ENCODE measurements at regions not wholly inside any gene's neighbourhood (a gene's known extent, or its start where the extent isn't known, plus 50 kb on each side); places are given as distances from the start of the nearest gene placed in this dataset.
A peak's percentile ranks its signal among the peaks of the same experiment; 100 is the strongest.
"Not testable (repeated sequence)": the region's sequence is repeated elsewhere in the genome, so short reads cannot be mapped to it uniquely, and the experiment has no call there.

DNA sequence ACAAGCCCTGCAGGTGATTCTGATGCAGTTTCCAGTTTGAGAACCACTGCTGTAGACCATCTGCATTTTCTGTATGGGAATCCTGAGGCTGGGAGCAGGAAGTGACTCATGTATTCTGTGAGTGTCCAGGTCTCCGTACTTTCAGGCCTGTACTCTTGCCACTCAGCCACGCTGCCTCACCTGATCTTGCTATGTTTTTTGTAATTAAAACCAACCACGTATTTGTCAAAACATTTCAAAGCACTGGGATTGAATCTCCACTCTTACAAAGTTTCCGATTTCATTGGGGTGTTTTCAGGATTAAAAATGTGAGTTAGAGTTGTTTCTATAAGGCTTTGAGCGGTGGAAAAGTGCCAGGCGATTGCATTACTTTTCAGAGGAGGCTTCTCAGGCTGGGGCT lies 2907.5 kb downstream of the RPIA start:
- not testable (repeated sequence) for BruUV-seq (replicated peaks)
- H3K27ac ChIP-seq: peak overlapping the region; percentile 64
- peak overlapping the region; percentile 20 for H3K4me2 ChIP-seq

DNA sequence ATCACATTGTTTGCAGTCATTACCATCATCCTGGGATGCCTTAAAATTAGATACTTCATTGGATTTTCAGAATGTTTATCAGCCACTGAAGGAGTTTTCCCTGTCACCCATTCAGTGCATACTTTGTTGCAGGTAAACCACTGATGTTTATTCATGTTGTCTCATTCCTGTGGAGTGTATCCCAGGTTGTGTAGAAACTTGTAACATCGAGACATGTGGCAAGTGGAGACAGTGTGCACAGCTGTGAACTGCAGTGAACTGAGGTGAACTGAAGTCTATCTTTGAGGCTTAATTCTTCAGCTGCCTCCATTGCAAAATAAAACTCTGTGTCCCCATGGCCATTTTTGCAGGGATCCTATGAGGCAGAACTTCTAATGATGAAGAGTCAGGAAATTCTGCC lies 2911.4 kb downstream of the RPIA start:
- POLR2A ChIA-PET (ENCODE audit: unreplicated experiment); CTCF ChIA-PET; DNase-seq; H3K27me3 ChIP-seq (ENCODE audit: insufficient read depth, low read depth); H3F3A ChIP-seq (ENCODE audit: insufficient read depth, low read depth); BruUV-seq (replicated peaks); H3K9me3 ChIP-seq (ENCODE audit: insufficient read depth, low read depth); H4K20me1 ChIP-seq (ENCODE audit: insufficient read depth); H3K36me3 ChIP-seq (ENCODE audit: low read depth); H2AFZ ChIP-seq; H3K4me3 ChIP-seq; intact Hi-C loops (cut with micrococcal nuclease; ENCODE audit: unreplicated experiment); H3K4me2 ChIP-seq; H3K27ac ChIP-seq; H3K9me2 ChIP-seq (ENCODE audit: insufficient read depth); H3K79me2 ChIP-seq (ENCODE audit: low read depth): not testable (repeated sequence)
- H3K4me1 ChIP-seq (replicated peaks; ENCODE audit: insufficient read depth): peaks cover 18% of the 10 kb centered on the region

More for the DNA sequence above, 2907.5 kb downstream of the RPIA start:
- intact Hi-C loops (cut with micrococcal nuclease; ENCODE audit: unreplicated experiment); H3K4me3 ChIP-seq; H3K9me3 ChIP-seq (ENCODE audit: insufficient read depth, low read depth); H3K36me3 ChIP-seq (ENCODE audit: low read depth); H3K9me2 ChIP-seq (ENCODE audit: insufficient read depth); POLR2A ChIA-PET (ENCODE audit: unreplicated experiment); H3F3A ChIP-seq (ENCODE audit: insufficient read depth, low read depth); H3K27me3 ChIP-seq (ENCODE audit: insufficient read depth, low read depth); H4K20me1 ChIP-seq (ENCODE audit: insufficient read depth); H3K79me2 ChIP-seq (ENCODE audit: low read depth); CTCF ChIA-PET: not testable (repeated sequence)
- Histone ChIP-seq H3K4me1 (replicated peaks; ENCODE audit: insufficient read depth) (peaks cover 18% of the 10 kb centered on the region), H2AFZ (peak overlapping the region; percentile 40)
- DNase-seq: peak; percentile 53 to 72

DNA sequence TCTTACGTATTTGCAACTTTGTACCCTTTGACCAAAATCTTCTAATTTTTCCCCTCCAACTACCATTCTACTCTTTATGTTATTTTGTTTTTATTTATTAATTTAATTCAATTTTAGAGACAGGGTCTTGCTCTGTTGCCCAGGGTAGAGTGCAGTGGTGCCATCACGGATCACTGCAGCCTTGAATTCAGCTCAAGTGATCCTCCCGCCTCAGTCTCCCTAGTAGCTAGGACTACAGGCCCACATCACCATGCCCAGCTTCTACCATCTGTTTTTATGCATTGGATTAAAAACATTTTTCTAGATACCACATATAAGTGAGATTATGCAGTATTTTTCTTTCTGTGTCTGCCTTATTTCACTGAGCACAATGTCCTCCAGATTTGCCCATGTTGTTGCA lies 2912.5 kb downstream of the RPIA start:
- H3K27me3 ChIP-seq (ENCODE audit: insufficient read depth, low read depth); intact Hi-C loops (cut with micrococcal nuclease; ENCODE audit: unreplicated experiment); H3K36me3 ChIP-seq (ENCODE audit: low read depth); H3K9me3 ChIP-seq (ENCODE audit: insufficient read depth, low read depth); BruUV-seq (replicated peaks); CTCF ChIA-PET; H3K79me2 ChIP-seq (ENCODE audit: low read depth); H3K4me2 ChIP-seq; H4K20me1 ChIP-seq (ENCODE audit: insufficient read depth); H3F3A ChIP-seq (ENCODE audit: insufficient read depth, low read depth); H3K27ac ChIP-seq; POLR2A ChIA-PET (ENCODE audit: unreplicated experiment); H3K9me2 ChIP-seq (ENCODE audit: insufficient read depth); H3K4me1 ChIP-seq (replicated peaks; ENCODE audit: insufficient read depth); H3K4me3 ChIP-seq; DNase-seq; H2AFZ ChIP-seq: not testable (repeated sequence)

DNA sequence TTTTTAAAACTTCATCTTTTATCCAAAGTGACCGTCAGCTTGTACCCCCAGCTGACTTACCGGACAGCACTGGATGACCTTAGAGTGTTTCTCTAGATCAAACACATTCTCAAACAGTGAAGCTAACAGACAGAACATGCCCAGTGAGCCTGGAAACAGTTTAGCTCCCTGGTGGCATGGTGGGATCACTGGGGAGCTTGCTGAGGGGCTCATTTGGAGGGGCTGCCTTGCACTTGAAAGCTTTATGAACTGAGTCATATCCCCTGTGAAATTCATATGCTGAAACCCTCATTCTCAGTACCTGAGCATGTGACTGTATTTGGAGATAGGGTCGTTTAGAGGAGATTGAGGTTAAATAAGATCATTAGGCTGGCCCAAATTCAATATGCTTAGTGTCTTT lies 2913.2 kb downstream of the RPIA start:
- H3K4me1 ChIP-seq (replicated peaks; ENCODE audit: insufficient read depth); intact Hi-C loops (cut with micrococcal nuclease; ENCODE audit: unreplicated experiment); H3K9me3 ChIP-seq (ENCODE audit: insufficient read depth, low read depth); H3K79me2 ChIP-seq (ENCODE audit: low read depth); H3K27me3 ChIP-seq (ENCODE audit: insufficient read depth, low read depth); BruUV-seq (replicated peaks); CTCF ChIA-PET; H3K4me3 ChIP-seq; H2AFZ ChIP-seq; H4K20me1 ChIP-seq (ENCODE audit: insufficient read depth); POLR2A ChIA-PET (ENCODE audit: unreplicated experiment); DNase-seq; H3K27ac ChIP-seq; H3K9me2 ChIP-seq (ENCODE audit: insufficient read depth); H3K4me2 ChIP-seq; H3K36me3 ChIP-seq (ENCODE audit: low read depth); H3F3A ChIP-seq (ENCODE audit: insufficient read depth, low read depth): not testable (repeated sequence)

DNA sequence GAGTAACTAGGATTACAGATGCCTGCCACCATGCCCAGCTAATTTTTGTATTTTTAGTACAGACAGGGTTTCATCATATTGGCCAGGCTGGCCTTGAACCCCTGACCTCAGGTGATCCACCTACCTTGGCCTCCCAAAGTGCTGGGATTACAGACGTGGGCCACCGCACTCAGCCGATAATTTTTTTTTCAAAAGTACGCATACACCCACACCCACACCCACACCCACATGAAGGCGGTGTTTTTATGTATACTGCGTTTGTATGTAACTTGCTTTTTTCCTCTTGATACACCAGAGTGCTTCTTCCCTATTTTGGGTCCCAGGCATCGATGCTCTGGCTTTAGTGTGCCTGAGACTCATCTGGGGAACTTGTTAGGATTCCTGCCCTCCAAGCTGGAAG lies 2932.3 kb downstream of the RPIA start:
- H3K4me2 ChIP-seq; H3K27me3 ChIP-seq (ENCODE audit: insufficient read depth, low read depth); H3K9me2 ChIP-seq (ENCODE audit: insufficient read depth); BruUV-seq (replicated peaks); H2AFZ ChIP-seq; H3F3A ChIP-seq (ENCODE audit: insufficient read depth, low read depth); H4K20me1 ChIP-seq (ENCODE audit: insufficient read depth); DNase-seq; H3K27ac ChIP-seq; H3K4me1 ChIP-seq (replicated peaks; ENCODE audit: insufficient read depth); POLR2A ChIA-PET (ENCODE audit: unreplicated experiment); CTCF ChIA-PET; H3K36me3 ChIP-seq (ENCODE audit: low read depth); H3K4me3 ChIP-seq; intact Hi-C loops (cut with micrococcal nuclease; ENCODE audit: unreplicated experiment); H3K9me3 ChIP-seq (ENCODE audit: insufficient read depth, low read depth); H3K79me2 ChIP-seq (ENCODE audit: low read depth): not testable (repeated sequence)

DNA sequence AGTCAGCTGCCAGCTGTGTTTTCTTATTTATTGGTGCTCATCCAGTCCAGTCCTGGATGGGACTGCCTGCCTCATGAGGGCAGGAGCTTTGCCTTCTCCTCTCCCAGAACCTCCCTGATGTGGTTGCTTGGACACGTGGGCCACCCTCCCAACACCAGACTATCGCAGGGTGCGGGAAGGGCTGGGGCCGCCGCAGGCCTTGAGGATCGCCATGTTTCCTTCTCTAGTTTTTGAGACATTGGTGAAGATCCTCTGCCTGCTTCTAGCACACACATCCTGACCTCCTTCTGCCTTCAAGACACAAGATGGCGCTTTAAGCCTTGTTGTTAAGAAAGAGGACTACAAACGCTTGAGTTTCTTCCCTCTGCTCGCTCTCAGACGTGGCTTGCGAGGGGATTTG lies 2937.0 kb downstream of the RPIA start:
- DNase-seq; H3K9me3 ChIP-seq (ENCODE audit: insufficient read depth, low read depth); H3F3A ChIP-seq (ENCODE audit: insufficient read depth, low read depth); CTCF ChIA-PET; H3K4me1 ChIP-seq (replicated peaks; ENCODE audit: insufficient read depth); H3K27me3 ChIP-seq (ENCODE audit: insufficient read depth, low read depth); H3K4me3 ChIP-seq; BruUV-seq (replicated peaks); H3K36me3 ChIP-seq (ENCODE audit: low read depth); H3K9me2 ChIP-seq (ENCODE audit: insufficient read depth); intact Hi-C loops (cut with micrococcal nuclease; ENCODE audit: unreplicated experiment); POLR2A ChIA-PET (ENCODE audit: unreplicated experiment); H3K4me2 ChIP-seq; H4K20me1 ChIP-seq (ENCODE audit: insufficient read depth); H2AFZ ChIP-seq; H3K79me2 ChIP-seq (ENCODE audit: low read depth); H3K27ac ChIP-seq: not testable (repeated sequence)

DNA sequence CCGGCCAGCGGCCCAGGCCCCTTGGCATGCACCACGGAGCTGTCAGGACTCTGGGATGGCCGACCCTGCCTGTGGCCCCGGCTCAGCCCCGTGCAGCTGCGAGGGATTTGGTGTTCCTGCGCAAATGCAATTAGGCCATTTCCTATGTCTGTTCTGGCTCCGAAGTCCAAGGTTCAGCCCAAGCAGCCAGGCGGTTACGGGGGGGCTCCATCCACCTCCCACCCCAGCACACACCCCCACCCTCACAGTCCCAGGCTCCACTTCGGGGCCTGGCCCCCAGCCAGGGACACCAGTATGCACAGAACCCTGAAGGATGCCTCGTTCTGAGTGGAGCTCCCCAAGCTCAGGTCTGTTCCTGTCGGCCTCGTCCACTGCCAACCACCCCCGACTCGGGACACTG lies 2965.7 kb downstream of the RPIA start:
- H3K9me2 ChIP-seq (ENCODE audit: insufficient read depth); H3K9me3 ChIP-seq (ENCODE audit: insufficient read depth, low read depth); intact Hi-C loops (cut with micrococcal nuclease; ENCODE audit: unreplicated experiment); H3F3A ChIP-seq (ENCODE audit: insufficient read depth, low read depth); CTCF ChIA-PET; H3K4me2 ChIP-seq; H3K27ac ChIP-seq; H3K4me3 ChIP-seq; H3K27me3 ChIP-seq (ENCODE audit: insufficient read depth, low read depth); H3K79me2 ChIP-seq (ENCODE audit: low read depth); H3K4me1 ChIP-seq (replicated peaks; ENCODE audit: insufficient read depth); BruUV-seq (replicated peaks); H4K20me1 ChIP-seq (ENCODE audit: insufficient read depth); POLR2A ChIA-PET (ENCODE audit: unreplicated experiment); H2AFZ ChIP-seq; DNase-seq; H3K36me3 ChIP-seq (ENCODE audit: low read depth): not testable (repeated sequence)

DNA sequence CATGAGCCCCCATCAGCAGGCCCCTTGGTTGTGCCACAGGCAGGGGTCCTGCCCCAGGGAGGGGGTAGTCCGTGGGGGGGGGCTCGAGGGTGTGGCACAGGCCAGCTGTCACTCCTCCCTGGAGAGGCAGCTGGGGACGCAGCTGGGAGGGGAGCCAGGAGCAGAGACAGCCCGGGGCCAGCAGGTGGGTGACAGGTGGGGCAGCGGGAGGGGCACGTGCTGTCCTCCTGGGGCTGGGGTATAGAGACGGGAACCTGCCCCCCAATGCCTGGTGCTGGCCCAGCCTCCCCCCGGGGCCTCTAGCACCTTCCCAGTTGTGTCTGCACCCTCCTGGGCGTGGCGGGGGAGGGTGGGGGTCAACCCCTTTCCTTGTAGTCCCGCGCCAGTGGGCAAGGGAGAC lies 2966.9 kb downstream of the RPIA start:
- H3K36me3 ChIP-seq (ENCODE audit: low read depth); H3K4me2 ChIP-seq; H3K79me2 ChIP-seq (ENCODE audit: low read depth); H3K27me3 ChIP-seq (ENCODE audit: insufficient read depth, low read depth); H4K20me1 ChIP-seq (ENCODE audit: insufficient read depth); CTCF ChIA-PET; H3K4me1 ChIP-seq (replicated peaks; ENCODE audit: insufficient read depth); DNase-seq; H3K4me3 ChIP-seq; H3K9me3 ChIP-seq (ENCODE audit: insufficient read depth, low read depth); H2AFZ ChIP-seq; H3K27ac ChIP-seq; POLR2A ChIA-PET (ENCODE audit: unreplicated experiment); H3F3A ChIP-seq (ENCODE audit: insufficient read depth, low read depth); H3K9me2 ChIP-seq (ENCODE audit: insufficient read depth); intact Hi-C loops (cut with micrococcal nuclease; ENCODE audit: unreplicated experiment); BruUV-seq (replicated peaks): not testable (repeated sequence)
